Endothelial cell of umbilical vein (primary cell): ENCODE measurements at regions not wholly inside any gene's neighbourhood (a gene's known extent, or its start where the extent isn't known, plus 50 kb on each side); places are given as distances from the start of the nearest gene placed in this dataset.

Source experiments
- BruUV-seq: library from RNA; stranded (reverse); fragments of 400-500 nt; replicated peaks from 2 replicates; lab custom pipeline; 2021; lab: Mats Ljungman, UMichigan
- CTCF ChIA-PET: fragments of 300-600, 350-600 bp; sonication (Branson Sonifier 250); formaldehyde crosslinking; loops from one replicate; lab custom pipeline; 2021; ENCODE audit warnings: antibody characterized with exemption, inconsistent platforms; lab: Charles Lee
- POLR2A ChIA-PET: fragments of 300-600, 350-600 bp; sonication (Branson Sonifier 250); formaldehyde crosslinking; loops from one replicate; lab custom pipeline; 2021; ENCODE audit warnings: antibody characterized with exemption, inconsistent platforms; lab: Charles Lee
- DNase-seq: peaks from one replicate; pipeline ENCODE4 v3.0.0-alpha.2; 2011; ENCODE audit warnings: low read depth, low spot score
- FAIRE-seq: peaks from 2 replicates; lab custom pipeline; 2011; peaks lifted over from hg19 to GRCh38; lab: Jason Lieb, UNC
- H2AFZ ChIP-seq: 2 replicates; pipeline ENCODE4 v1.6.0; 2012; ENCODE audit warnings: low read depth, low read length, control low read depth, inconsistent platforms
- H3K27ac ChIP-seq: 2 replicates; pipeline ENCODE4 v1.5.1; 2011; ENCODE audit warnings: low read depth, mild to moderate bottlenecking, control low read depth, low read length, moderate library complexity; ENCODE audit not compliant: insufficient read depth
- H3K27me3 ChIP-seq, 2 experiments: 2 replicates each; pipeline versions ENCODE4 v1.6.0 to v1.6.1; 2011; ENCODE audit warnings: low read length in 2 of 2, mixed read lengths in 1 of 2; ENCODE audit not compliant: control insufficient read depth in 2 of 2, insufficient read depth in 2 of 2
- H3K36me3 ChIP-seq, 2 experiments: 2 replicates in 1 of 2; 3 replicates in 1 of 2; pipeline ENCODE4 v1.5.1; 2011; ENCODE audit warnings: low read length in 2 of 2, mild to moderate bottlenecking in 1 of 2, moderate library complexity in 1 of 2; ENCODE audit not compliant: control insufficient read depth in 2 of 2, insufficient read depth in 2 of 2; ENCODE audit errors: extremely low read depth in 1 of 2
- H3K4me1 ChIP-seq: 3 replicates; pipeline ENCODE4 v1.5.1; 2011; ENCODE audit warnings: mild to moderate bottlenecking, low read length; ENCODE audit not compliant: control insufficient read depth, insufficient read depth; ENCODE audit errors: extremely low read depth
- H3K4me2 ChIP-seq: 2 replicates; pipeline ENCODE4 v1.6.1; 2011; ENCODE audit warnings: low read length, control low read depth, mixed read lengths; ENCODE audit not compliant: insufficient read depth
- H3K4me3 ChIP-seq, 3 experiments: fragments of 200-600 bp in 1 of 3; sonication (generic), shearing (Covaris generic) in 1 of 3; replicated peaks in 1 of 3; 2 replicates each; pipeline ENCODE4 v1.5.1; 2011 to 2016; ENCODE audit warnings: control low read depth in 3 of 3, low read length in 3 of 3, mild to moderate bottlenecking in 2 of 3, inconsistent platforms in 1 of 3, low read depth in 1 of 3, moderate library complexity in 1 of 3; ENCODE audit not compliant: insufficient read depth in 1 of 3
- H3K79me2 ChIP-seq: 2 replicates; pipeline ENCODE4 v1.6.0; 2012; ENCODE audit warnings: low read length, inconsistent platforms; ENCODE audit not compliant: control insufficient read depth, insufficient read depth
- H3K9ac ChIP-seq: replicated peaks from 2 replicates; pipeline ENCODE3; 2011; ENCODE audit warnings: low read length, control low read depth; ENCODE audit not compliant: insufficient read depth; ENCODE audit errors: extremely low read depth
- H3K9me1 ChIP-seq: replicated peaks from 3 replicates; pipeline ENCODE4 v1.6.0; 2011; ENCODE audit warnings: mild to moderate bottlenecking, low read length; ENCODE audit not compliant: control insufficient read depth, insufficient read depth; ENCODE audit errors: extremely low read depth
- H3K9me3 ChIP-seq: replicated peaks from 2 replicates; pipeline ENCODE4 v1.5.1; 2012; ENCODE audit warnings: low read length, inconsistent platforms; ENCODE audit not compliant: control insufficient read depth, insufficient read depth
- H4K20me1 ChIP-seq: replicated peaks from 2 replicates; pipeline ENCODE3; 2011; ENCODE audit warnings: mild to moderate bottlenecking, low read length; ENCODE audit not compliant: control insufficient read depth, insufficient read depth; ENCODE audit errors: extremely low read depth
- EZH2 ChIP-seq: IDR thresholded peaks from 2 replicates; pipeline ENCODE4 v1.6.1; 2012; ENCODE audit warnings: borderline replicate concordance, low read depth, mild to moderate bottlenecking, moderate library complexity, low read length, inconsistent platforms; ENCODE audit not compliant: severe bottlenecking
- FOS ChIP-seq: IDR thresholded peaks from 2 replicates; pipeline ENCODE4 v1.6.1; 2011; ENCODE audit warnings: mild to moderate bottlenecking, low read length, moderate library complexity, borderline replicate concordance; ENCODE audit not compliant: insufficient read depth
- GATA2 ChIP-seq: IDR thresholded peaks from 2 replicates; pipeline ENCODE4 v1.7.0; 2011; ENCODE audit warnings: low read depth, mild to moderate bottlenecking, moderate library complexity, mixed read lengths, low read length; ENCODE audit not compliant: insufficient read length, insufficient read depth
- JUN ChIP-seq: IDR thresholded peaks from 2 replicates; pipeline ENCODE4 v1.6.1; 2011; ENCODE audit warnings: borderline replicate concordance, low read depth; ENCODE audit not compliant: insufficient read length, insufficient read depth
- MYC ChIP-seq: IDR thresholded peaks from one replicate; pipeline ENCODE4 v1.6.1; 2011; ENCODE audit warnings: mild to moderate bottlenecking, low read depth, low read length
- POLR2A ChIP-seq: IDR thresholded peaks from 2 replicates; pipeline ENCODE4 v1.6.1; 2012; ENCODE audit warnings: low read depth, mild to moderate bottlenecking, control low read depth, low read length
- POLR2AphosphoS5 ChIP-seq: IDR thresholded peaks from 2 replicates; pipeline ENCODE4 v1.6.1; 2012; ENCODE audit warnings: low read depth, mild to moderate bottlenecking, control low read depth, low read length, moderate library complexity; ENCODE audit not compliant: insufficient read depth
- dilution Hi-C: fragments of 300-500 bp; cut with MboI; formaldehyde crosslinking; loops from one replicate; pipeline ENCODE4 v1.15.0; 2019; ENCODE audit warnings: low sequenced_read_pairs; ENCODE audit not compliant: extremely low pct_ligation_motif_present
- intact Hi-C: fragments of 100-400 bp; cut with micrococcal nuclease; formaldehyde crosslinking; loops from one replicate; pipeline ENCODE4 v1.10.0; 2022
- TF ChIP-seq, protein P1 (sequence below), 2 donors: IDR thresholded peaks; 1 replicate in 1 of 2; 2 replicates in 1 of 2; pipeline ENCODE4 v1.5.1; 2011; ENCODE audit warnings: low read length in 2 of 2, mild to moderate bottlenecking in 2 of 2, moderate library complexity in 2 of 2, control low read depth in 1 of 2, inconsistent platforms in 1 of 2, low read depth in 1 of 2; ENCODE audit not compliant: insufficient read depth in 1 of 2; ENCODE audit errors: extremely low read depth in 1 of 2
- TF ChIP-seq, protein P2 (sequence below): IDR thresholded peaks from 2 replicates; pipeline ENCODE4 v1.6.1; 2011; ENCODE audit not compliant: insufficient read depth, insufficient read length

DNA sequence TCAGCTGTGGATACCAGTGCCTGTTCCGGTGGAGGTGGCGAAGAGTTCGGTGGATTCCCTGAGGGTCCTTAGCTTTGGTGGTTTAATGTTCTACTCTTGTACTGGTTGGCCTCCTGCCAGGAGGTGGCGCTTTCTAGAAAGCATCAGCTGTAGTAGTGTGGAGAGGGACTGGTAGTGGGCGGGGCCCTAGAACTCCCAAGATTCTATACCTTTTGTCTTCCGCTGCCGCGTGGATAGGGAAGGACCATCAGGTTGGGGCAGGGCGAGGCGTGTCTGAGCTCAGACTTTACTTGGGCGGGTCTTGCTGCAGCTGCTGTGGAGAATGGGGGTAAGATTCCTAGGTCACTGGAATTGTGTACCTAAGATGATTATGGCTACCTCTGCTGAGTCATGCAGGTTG, 390.3 kb downstream of the FAM47A start:
- no peak for DNase-seq
- Histone ChIP-seq H3K79me2 (no peaks in the 10 kb centered on the region), H3K4me1 (no peaks in the 10 kb centered on the region), H3K4me2 (no peak overlapping the region), H2AFZ (no peak overlapping the region), H3K9me3 (no peaks in the 10 kb centered on the region), H3K4me3 (no peak overlapping the region), H3K9me1 (no peaks in the 10 kb centered on the region), H3K27me3 (no peaks in the 10 kb centered on the region), H3K27ac (no peak overlapping the region), H4K20me1 (no peaks in the 10 kb centered on the region), H3K9ac (no peak overlapping the region), H3K36me3 (no peaks in the 10 kb centered on the region)
- ChIA-PET POLR2A (no interaction called here), CTCF (no interaction called here)
- TF ChIP-seq POLR2AphosphoS5: no peak
- TF ChIP-seq POLR2A: no peak
- no peak for TF ChIP-seq JUN
- TF ChIP-seq EZH2: no peak
- TF ChIP-seq, protein P1, sequence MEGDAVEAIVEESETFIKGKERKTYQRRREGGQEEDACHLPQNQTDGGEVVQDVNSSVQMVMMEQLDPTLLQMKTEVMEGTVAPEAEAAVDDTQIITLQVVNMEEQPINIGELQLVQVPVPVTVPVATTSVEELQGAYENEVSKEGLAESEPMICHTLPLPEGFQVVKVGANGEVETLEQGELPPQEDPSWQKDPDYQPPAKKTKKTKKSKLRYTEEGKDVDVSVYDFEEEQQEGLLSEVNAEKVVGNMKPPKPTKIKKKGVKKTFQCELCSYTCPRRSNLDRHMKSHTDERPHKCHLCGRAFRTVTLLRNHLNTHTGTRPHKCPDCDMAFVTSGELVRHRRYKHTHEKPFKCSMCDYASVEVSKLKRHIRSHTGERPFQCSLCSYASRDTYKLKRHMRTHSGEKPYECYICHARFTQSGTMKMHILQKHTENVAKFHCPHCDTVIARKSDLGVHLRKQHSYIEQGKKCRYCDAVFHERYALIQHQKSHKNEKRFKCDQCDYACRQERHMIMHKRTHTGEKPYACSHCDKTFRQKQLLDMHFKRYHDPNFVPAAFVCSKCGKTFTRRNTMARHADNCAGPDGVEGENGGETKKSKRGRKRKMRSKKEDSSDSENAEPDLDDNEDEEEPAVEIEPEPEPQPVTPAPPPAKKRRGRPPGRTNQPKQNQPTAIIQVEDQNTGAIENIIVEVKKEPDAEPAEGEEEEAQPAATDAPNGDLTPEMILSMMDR (IDR thresholded peaks at IDR 0.05; ENCODE audit: extremely low read depth in 1 of 2, insufficient read depth in 1 of 2, low read depth in 1 of 2, low read length in 2 of 2): no peak
- TF ChIP-seq FOS: no peak
- no peak for TF ChIP-seq MYC
- TF ChIP-seq, protein P2, sequence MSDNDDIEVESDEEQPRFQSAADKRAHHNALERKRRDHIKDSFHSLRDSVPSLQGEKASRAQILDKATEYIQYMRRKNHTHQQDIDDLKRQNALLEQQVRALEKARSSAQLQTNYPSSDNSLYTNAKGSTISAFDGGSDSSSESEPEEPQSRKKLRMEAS: no peak
- no peak for TF ChIP-seq GATA2
- no TSS peak for BruUV-seq
- intact Hi-C loops (no loop called here), dilution Hi-C loops (no loop called here)
- no peak for FAIRE-seq
